Spinal cord (tissue), 9 donors: ENCODE measurements at regions not wholly inside any gene's neighbourhood (a gene's known extent, or its start where the extent isn't known, plus 50 kb on each side); places are given as distances from the start of the nearest gene placed in this dataset.

Source experiments
- DNase-seq, 6 donors: peaks; one replicate each; pipeline versions ENCODE4 v3.0.0 to v3.0.0-alpha.2; 2013 to 2015; ENCODE audit warnings: low spot score in 6 of 6, low read depth in 4 of 6
- H3K27ac ChIP-seq: one replicate; pipeline ENCODE4 v1.5.1; 2013; ENCODE audit warnings: low read depth, low read length, control low read depth
- H3K27me3 ChIP-seq: one replicate; pipeline ENCODE4 v1.6.1; 2013; ENCODE audit warnings: low read length; ENCODE audit not compliant: control insufficient read depth, insufficient read depth
- H3K36me3 ChIP-seq: one replicate; pipeline ENCODE4 v1.6.1; 2013; ENCODE audit warnings: low read length; ENCODE audit not compliant: control insufficient read depth, insufficient read depth
- H3K4me1 ChIP-seq: one replicate; pipeline ENCODE4 v1.6.1; 2013; ENCODE audit warnings: low read length; ENCODE audit not compliant: control insufficient read depth, insufficient read depth
- H3K4me3 ChIP-seq: one replicate; pipeline ENCODE4 v1.5.1; 2013; ENCODE audit warnings: low read depth, low read length, control low read depth
- H3K9me3 ChIP-seq: one replicate; pipeline ENCODE4 v1.6.1; 2013; ENCODE audit warnings: low read length; ENCODE audit not compliant: control insufficient read depth, insufficient read depth
- WGBS: methylation state at CpG from one replicate; pipeline ENCODE4 v1.1.5; 2013; ENCODE audit warnings: missing lambda C conversion rate; ENCODE audit not compliant: insufficient coverage; 5-methylcytosine and 5-hydroxymethylcytosine counted together
- donor health status: healthy.

- H3K4me1 ChIP-seq, result no peaks in the 10 kb centered on the region
- DNase-seq, result peak in 1 of 6 donors; percentile 14
- H3K27me3 ChIP-seq, result no peaks in the 10 kb centered on the region
- no peak overlapping the region for H3K27ac ChIP-seq
- no peaks in the 10 kb centered on the region for H3K36me3 ChIP-seq
- no CpG with 5 or more reads among the region's 4 CpGs for WGBS
- H3K9me3 ChIP-seq, result peaks cover 2% of the 10 kb centered on the region
- no peak overlapping the region for H3K4me3 ChIP-seq
These were observed 191.9 kb upstream of the SLC27A6 start for GRCh38 chr5:128773378-128773777.

GRCh38 chr5:128774605-128775004 lies 190.7 kb upstream of the SLC27A6 start:
- Histone ChIP-seq H3K27ac (no peak overlapping the region), H3K36me3 (no peaks in the 10 kb centered on the region), H3K4me1 (no peaks in the 10 kb centered on the region), H3K4me3 (no peak overlapping the region), H3K9me3 (peaks cover 2% of the 10 kb centered on the region), H3K27me3 (no peaks in the 10 kb centered on the region)
- no peak for DNase-seq
- WGBS, result 84% methylated on average over 4 of the region's 7 CpGs

DNA sequence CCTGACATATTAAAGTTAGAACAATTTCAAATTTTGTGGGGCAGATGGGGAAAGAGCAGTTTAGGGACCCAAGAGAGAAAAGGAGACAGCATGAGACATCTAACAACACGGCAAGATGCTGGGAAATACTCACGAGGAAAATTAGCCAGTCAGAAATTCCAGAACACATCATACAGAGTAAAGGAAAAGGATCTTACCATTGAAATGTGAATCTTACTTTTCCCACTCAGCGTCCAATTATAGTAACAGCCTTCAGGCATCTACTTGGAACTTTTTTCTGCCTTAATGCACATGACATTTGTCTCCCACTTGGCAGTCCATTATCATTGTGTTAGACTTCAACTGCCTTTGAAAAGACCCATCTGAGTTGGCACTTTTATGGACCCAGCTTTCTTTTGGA lies 189.7 kb upstream of the SLC27A6 start:
- Histone ChIP-seq H3K9me3 (peaks cover 2% of the 10 kb centered on the region), H3K27ac (no peak overlapping the region), H3K4me1 (no peaks in the 10 kb centered on the region), H3K36me3 (no peaks in the 10 kb centered on the region), H3K4me3 (no peak overlapping the region), H3K27me3 (no peaks in the 10 kb centered on the region)
- WGBS, result 0% methylated on average over 1 of the region's 3 CpGs
- peak in 2 of 6 donors; percentile 11 to 34 for DNase-seq

DNA sequence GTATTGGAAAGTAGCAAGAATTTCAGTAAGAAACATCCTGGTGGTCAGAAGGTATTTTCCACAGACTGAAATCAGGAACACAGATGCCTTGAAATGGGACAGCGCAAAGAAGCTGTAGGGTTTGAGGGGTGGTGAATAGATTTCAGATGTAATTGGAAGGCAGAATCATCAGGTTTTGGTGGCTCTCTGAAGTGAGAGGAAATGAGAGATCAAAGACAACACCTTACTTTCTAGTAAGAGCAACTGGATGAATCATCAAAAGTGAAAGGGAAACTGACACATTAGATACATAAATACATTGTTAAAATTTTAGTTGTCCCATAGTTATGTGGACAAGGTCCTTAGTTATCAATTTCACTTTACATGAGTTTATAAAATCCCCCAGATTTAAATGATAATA lies 188.2 kb upstream of the SLC27A6 start:
- H3K4me3 ChIP-seq, result no peak overlapping the region
- H3K36me3 ChIP-seq, result no peaks in the 10 kb centered on the region
- no peak overlapping the region for H3K27ac ChIP-seq
- peaks cover 2% of the 10 kb centered on the region for H3K9me3 ChIP-seq
- no peak for DNase-seq
- H3K27me3 ChIP-seq, result no peaks in the 10 kb centered on the region
- WGBS, result 100% methylated on average over 1 of the region's 1 CpG
- H3K4me1 ChIP-seq, result no peaks in the 10 kb centered on the region

GRCh38 chr5:128778474-128778873 lies 186.8 kb upstream of the SLC27A6 start:
- H3K36me3 ChIP-seq, result no peaks in the 10 kb centered on the region
- DNase-seq, result peak in 1 of 6 donors; percentile 44
- H3K27me3 ChIP-seq, result no peaks in the 10 kb centered on the region
- peaks cover 2% of the 10 kb centered on the region for H3K9me3 ChIP-seq
- no CpG with 5 or more reads among the region's 5 CpGs for WGBS
- no peak overlapping the region for H3K4me3 ChIP-seq
- H3K4me1 ChIP-seq, result peaks cover 3% of the 10 kb centered on the region
- peak overlapping the region; percentile 78 for H3K27ac ChIP-seq

DNA sequence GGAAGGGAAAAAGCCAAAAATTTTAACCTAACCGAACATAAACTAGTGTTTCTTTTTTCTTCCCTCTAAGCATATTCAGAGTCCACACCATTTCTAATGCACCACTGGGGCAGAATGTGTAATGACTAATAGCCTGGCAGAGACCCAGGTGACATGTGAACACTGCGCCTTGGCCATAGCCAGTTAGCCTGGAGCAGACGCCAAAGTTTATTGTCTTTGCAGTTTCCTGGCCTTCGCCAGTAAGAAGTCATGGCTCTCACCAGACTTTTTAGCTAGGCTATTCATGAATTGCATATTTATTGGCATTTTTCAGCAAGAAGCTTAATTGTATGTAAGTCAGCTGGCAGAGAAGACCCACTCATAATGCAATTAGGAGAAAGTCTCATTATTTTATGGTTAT lies 182.8 kb upstream of the SLC27A6 start:
- Histone ChIP-seq H3K4me1 (peaks cover 3% of the 10 kb centered on the region), H3K27me3 (no peaks in the 10 kb centered on the region), H3K4me3 (no peak overlapping the region), H3K27ac (peak overlapping the region; percentile 29), H3K9me3 (no peaks in the 10 kb centered on the region), H3K36me3 (no peaks in the 10 kb centered on the region)
- DNase-seq, result peak in 3 of 6 donors; percentile 19 to 80 (median 55)
- 51% methylated on average over 4 of the region's 4 CpGs for WGBS

DNA sequence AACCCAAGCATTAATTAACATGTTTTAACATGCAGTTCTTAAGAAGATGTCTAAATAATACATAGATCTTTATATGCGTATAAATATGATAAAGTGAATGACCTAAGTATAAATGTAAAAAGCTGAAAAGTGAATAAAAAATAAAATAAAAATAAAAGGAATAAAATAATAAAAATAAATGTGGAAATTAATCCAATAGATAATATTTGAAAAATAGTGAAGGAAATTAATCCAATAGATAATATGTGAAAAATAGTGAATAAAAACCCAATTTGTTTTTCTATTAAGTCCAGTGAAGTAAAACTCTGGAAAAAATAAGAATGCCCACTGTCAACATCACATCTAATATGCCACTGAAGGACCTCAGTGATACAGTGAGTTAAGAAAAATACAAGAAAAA lies 180.6 kb upstream of the SLC27A6 start:
- no peak overlapping the region for H3K4me3 ChIP-seq
- no peaks in the 10 kb centered on the region for H3K9me3 ChIP-seq
- no CpG with 5 or more reads among the region's 1 CpG for WGBS
- no peak for DNase-seq
- H3K4me1 ChIP-seq, result peaks cover 3% of the 10 kb centered on the region
- H3K27me3 ChIP-seq, result no peaks in the 10 kb centered on the region
- no peak overlapping the region for H3K27ac ChIP-seq
- no peaks in the 10 kb centered on the region for H3K36me3 ChIP-seq

- no CpG with 5 or more reads among the region's 1 CpG for WGBS
- Histone ChIP-seq H3K36me3 (no peaks in the 10 kb centered on the region), H3K9me3 (no peaks in the 10 kb centered on the region), H3K4me1 (no peaks in the 10 kb centered on the region), H3K4me3 (no peak overlapping the region), H3K27me3 (no peaks in the 10 kb centered on the region), H3K27ac (no peak overlapping the region)
- DNase-seq, result no peak
These were observed 174.0 kb upstream of the SLC27A6 start for GRCh38 chr5:128791312-128791711.

DNA sequence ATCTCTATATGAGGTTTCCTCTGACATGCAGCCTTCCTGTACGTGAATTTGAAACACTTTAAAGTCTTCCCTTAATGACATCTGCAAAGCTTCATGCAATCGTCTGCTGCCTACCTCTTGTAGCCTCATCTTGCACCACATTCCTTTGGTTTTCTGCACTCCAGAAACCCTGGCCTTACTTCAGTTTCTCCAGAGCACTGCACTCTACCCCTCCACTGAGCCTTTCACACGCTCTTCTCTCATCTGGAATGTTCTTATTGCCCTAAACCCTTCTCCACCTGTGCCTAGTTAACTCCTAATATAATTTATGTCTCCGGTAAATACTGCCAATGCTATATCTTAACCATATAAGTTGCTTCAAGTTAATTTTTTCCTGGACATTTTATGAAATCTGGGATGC lies 168.8 kb upstream of the SLC27A6 start:
- no peak overlapping the region for H3K4me3 ChIP-seq
- no peaks in the 10 kb centered on the region for H3K4me1 ChIP-seq
- H3K27ac ChIP-seq, result no peak overlapping the region
- H3K27me3 ChIP-seq, result no peaks in the 10 kb centered on the region
- no peaks in the 10 kb centered on the region for H3K36me3 ChIP-seq
- DNase-seq, result no peak
- H3K9me3 ChIP-seq, result no peaks in the 10 kb centered on the region
- WGBS, result 83% methylated on average over 3 of the region's 4 CpGs

DNA sequence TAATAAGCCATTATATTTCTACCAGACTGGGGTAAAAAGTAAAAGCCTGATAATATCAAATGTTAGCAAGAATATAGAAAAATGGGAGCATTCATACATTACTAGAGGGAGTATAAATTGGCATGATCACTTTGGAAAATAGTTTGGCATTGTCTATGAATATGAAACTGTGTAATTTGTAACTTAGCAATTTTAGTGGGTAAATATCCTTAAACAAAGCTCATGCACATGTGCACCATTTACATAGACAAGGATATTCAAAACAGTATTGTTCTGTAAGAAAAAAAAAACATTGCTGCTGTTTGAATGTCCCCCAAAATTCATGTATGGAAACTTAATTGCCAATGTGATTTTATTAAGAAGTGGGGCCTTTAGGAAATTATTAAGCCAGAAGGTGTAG lies 166.4 kb upstream of the SLC27A6 start:
- H3K4me3 ChIP-seq, result no peak overlapping the region
- H3K27me3 ChIP-seq, result no peaks in the 10 kb centered on the region
- no peaks in the 10 kb centered on the region for H3K9me3 ChIP-seq
- H3K4me1 ChIP-seq, result no peaks in the 10 kb centered on the region
- H3K36me3 ChIP-seq, result no peaks in the 10 kb centered on the region
- no peak for DNase-seq
- no peak overlapping the region for H3K27ac ChIP-seq
